H1 (cell line): ENCODE measurements at regions not wholly inside any gene's neighbourhood (a gene's known extent, or its start where the extent isn't known, plus 50 kb on each side); places are given as distances from the start of the nearest gene placed in this dataset.

ENCODE experiments used
- EZH2 ChIP-seq: fragments of 200-600 bp; sonication (generic); IDR thresholded peaks from 2 replicates; pipeline ENCODE4 v1.7.1; 2012; ENCODE audit warnings: low read depth, mild to moderate bottlenecking, moderate library complexity, low read length, inconsistent platforms; ENCODE audit not compliant: severe bottlenecking
- SIN3A ChIP-seq, 2 experiments: IDR thresholded peaks in 1 of 2; conservative IDR thresholded peaks in 1 of 2; 2 replicates each; pipeline ENCODE4 v1.6.1; 2011 to 2012; ENCODE audit warnings: low read length in 2 of 2, improper control_type of control experiment in 1 of 2, low read depth in 1 of 2, mild to moderate bottlenecking in 1 of 2
- ZNF274 ChIP-seq: IDR thresholded peaks from 2 replicates; pipeline ENCODE4 v1.7.0; 2012; ENCODE audit warnings: low read length, borderline replicate concordance; ENCODE audit errors: extremely low read depth

GRCh38 chr5:23305055-23305454 is 202.4 kb upstream of the PRDM9 start (continued):
- TF ChIP-seq EZH2, result no peak
- no peak for TF ChIP-seq SIN3A (conservative IDR thresholded peaks at IDR 0.05 in 1 of 2, IDR thresholded peaks at IDR 0.05 in 1 of 2; ENCODE audit: low read depth in 1 of 2, low read length in 2 of 2)
- no peak for TF ChIP-seq ZNF274
- TF ChIP-seq, all 59 proteins: peak for 0
